SK-N-MC (cell line): ENCODE measurements at regions not wholly inside any gene's neighbourhood (a gene's known extent, or its start where the extent isn't known, plus 50 kb on each side); places are given as distances from the start of the nearest gene placed in this dataset.
"Not testable (repeated sequence)": the region's sequence is repeated elsewhere in the genome, so short reads cannot be mapped to it uniquely, and the experiment has no call there.

Source experiments
- DNase-seq: peaks from one replicate; pipeline ENCODE4 v3.0.0-alpha.2; 2011; ENCODE audit warnings: low read depth, low spot score
- H3K27ac ChIP-seq: fragments of 200-600 bp; sonication (generic); 2 replicates; pipeline ENCODE4 v1.5.1; 2016; ENCODE audit warnings: mixed run types
- H3K36me3 ChIP-seq: fragments of 200-600 bp; sonication (generic); 2 replicates; pipeline ENCODE4 v1.6.1; 2017; ENCODE audit warnings: antibody characterized with exemption, low read length, mixed read lengths; ENCODE audit not compliant: insufficient read depth
- H3K4me3 ChIP-seq: fragments of 200-600 bp; sonication (generic); 2 replicates; pipeline ENCODE4 v1.5.1; 2016
- H3K9ac ChIP-seq: fragments of 200-600 bp; sonication (generic); 2 replicates; pipeline ENCODE4 v1.8.0; 2017; ENCODE audit warnings: mixed run types, mixed read lengths; ENCODE audit not compliant: insufficient read length
- H3K9me3 ChIP-seq: fragments of 200-600 bp; sonication (generic); 2 replicates; pipeline ENCODE4 v1.6.1; 2017; ENCODE audit warnings: low read depth, mild to moderate bottlenecking, antibody characterized with exemption, low read length, moderate library complexity, mixed read lengths
- EZH2 ChIP-seq: fragments of 200-600 bp; sonication (generic); IDR thresholded peaks from one replicate; pipeline ENCODE4 v1.6.1; 2017; ENCODE audit warnings: antibody characterized with exemption
- FOXP2 ChIP-seq: optimal IDR thresholded peaks from 2 replicates; pipeline ENCODE3; 2011; ENCODE audit warnings: mild to moderate bottlenecking, moderate library complexity; ENCODE audit not compliant: insufficient read depth; ENCODE audit errors: extremely low read length, control extremely low read depth
- POLR2AphosphoS5 ChIP-seq: IDR thresholded peaks from 2 replicates; pipeline ENCODE4 v1.6.1; 2012; ENCODE audit warnings: mild to moderate bottlenecking, low read depth, low read length, borderline replicate concordance

- no peak for DNase-seq
- H3K9ac ChIP-seq = no peak overlapping the region
These were observed 209.8 kb downstream of the ZNF33B start for GRCh38 chr10:42428534-42428933.

GRCh38 chr10:42422911-42423310 lies 215.5 kb downstream of the ZNF33B start:
- no peak for TF ChIP-seq FOXP2
- H3K36me3 ChIP-seq = no peaks in the 10 kb centered on the region
- no peak for DNase-seq
- no peak overlapping the region for H3K9ac ChIP-seq
- H3K9me3 ChIP-seq = no peaks in the 10 kb centered on the region
- no peak overlapping the region for H3K4me3 ChIP-seq
- no peak overlapping the region for H3K27ac ChIP-seq

More at GRCh38 chr10:42428534-42428933, 209.8 kb downstream of the ZNF33B start:
- H3K36me3 ChIP-seq = no peaks in the 10 kb centered on the region
- H3K9me3 ChIP-seq = no peaks in the 10 kb centered on the region
- TF ChIP-seq POLR2AphosphoS5 (no peak), FOXP2 (no peak)
- no peak overlapping the region for H3K4me3 ChIP-seq
- no peak overlapping the region for H3K27ac ChIP-seq

GRCh38 chr10:42421812-42422211 lies 216.6 kb downstream of the ZNF33B start:
- Histone ChIP-seq H3K27ac (no peak overlapping the region), H3K36me3 (no peaks in the 10 kb centered on the region), H3K9me3 (no peaks in the 10 kb centered on the region), H3K9ac (no peak overlapping the region), H3K4me3 (no peak overlapping the region)
- no peak for DNase-seq
- no peak for TF ChIP-seq POLR2AphosphoS5
- no peak for TF ChIP-seq FOXP2
- TF ChIP-seq EZH2 = no peak

- no peak for DNase-seq
- no peak overlapping the region for H3K27ac ChIP-seq
- H3K4me3 ChIP-seq = no peak overlapping the region
- no peaks in the 10 kb centered on the region for H3K9me3 ChIP-seq
- TF ChIP-seq FOXP2 (no peak), POLR2AphosphoS5 (no peak), EZH2 (no peak)
- no peak overlapping the region for H3K9ac ChIP-seq
- no peaks in the 10 kb centered on the region for H3K36me3 ChIP-seq
These were observed 218.6 kb downstream of the ZNF33B start for GRCh38 chr10:42419789-42420188.

GRCh38 chr10:42380926-42381547 lies 257.3 kb downstream of the ZNF33B start:
- H3K36me3 ChIP-seq = no peaks in the 10 kb centered on the region
- no peak overlapping the region for H3K4me3 ChIP-seq
- DNase-seq = no peak
- H3K9ac ChIP-seq = no peak overlapping the region
- H3K27ac ChIP-seq = no peak overlapping the region
- no peaks in the 10 kb centered on the region for H3K9me3 ChIP-seq
- TF ChIP-seq POLR2AphosphoS5 (no peak), EZH2 (no peak), FOXP2 (no peak)

GRCh38 chr10:42367532-42368230 lies 270.7 kb downstream of the ZNF33B start:
- H3K9me3 ChIP-seq = no peaks in the 10 kb centered on the region
- no peak for DNase-seq
- H3K36me3 ChIP-seq = no peaks in the 10 kb centered on the region
- TF ChIP-seq POLR2AphosphoS5 (no peak), EZH2 (no peak), FOXP2 (no peak)
- H3K4me3 ChIP-seq = no peak overlapping the region
- H3K9ac ChIP-seq = no peak overlapping the region
- no peak overlapping the region for H3K27ac ChIP-seq

GRCh38 chr10:42351745-42352144 lies 286.6 kb downstream of the ZNF33B start:
- TF ChIP-seq POLR2AphosphoS5 (no peak), EZH2 (no peak), FOXP2 (no peak)
- no peak overlapping the region for H3K9ac ChIP-seq
- no peak overlapping the region for H3K27ac ChIP-seq
- H3K36me3 ChIP-seq = no peaks in the 10 kb centered on the region
- H3K4me3 ChIP-seq = no peak overlapping the region
- no peak for DNase-seq
- H3K9me3 ChIP-seq = no peaks in the 10 kb centered on the region

GRCh38 chr10:42336593-42337337 lies 301.6 kb downstream of the ZNF33B start:
- H3K4me3 ChIP-seq, H3K9ac ChIP-seq, H3K27ac ChIP-seq, DNase-seq, H3K9me3 ChIP-seq, H3K36me3 ChIP-seq: not testable (repeated sequence)

GRCh38 chr10:42335653-42336296 lies 302.6 kb downstream of the ZNF33B start:
- not testable (repeated sequence) for DNase-seq, H3K27ac ChIP-seq, H3K9ac ChIP-seq, H3K4me3 ChIP-seq, H3K36me3 ChIP-seq, H3K9me3 ChIP-seq
